IMR-90 (cell line): ENCODE measurements at regions not wholly inside any gene's neighbourhood (a gene's known extent, or its start where the extent isn't known, plus 50 kb on each side); places are given as distances from the start of the nearest gene placed in this dataset.

Source experiments
- MAFK ChIP-seq: IDR thresholded peaks from 2 replicates; pipeline ENCODE4 v1.6.1; 2012; ENCODE audit warnings: low read depth, low read length, improper control_type of control experiment
- POLR2A ChIP-seq: IDR thresholded peaks from 2 replicates; pipeline ENCODE4 v1.6.1; 2012; ENCODE audit warnings: mild to moderate bottlenecking, low read depth, low read length
- RAD21 ChIP-seq: IDR thresholded peaks from 2 replicates; pipeline ENCODE4 v1.6.1; 2012; ENCODE audit warnings: low read length, improper control_type of control experiment
- RCOR1 ChIP-seq: IDR thresholded peaks from 2 replicates; pipeline ENCODE4 v1.6.1; 2012; ENCODE audit warnings: mild to moderate bottlenecking, low read length, improper control_type of control experiment; ENCODE audit not compliant: insufficient replicate concordance
- SMC3 ChIP-seq: fragments of 150-350 bp; IDR thresholded peaks from 2 replicates; pipeline ENCODE4 v1.6.1; 2016; ENCODE audit warnings: low read depth, mild to moderate bottlenecking, antibody characterized with exemption, low read length, moderate library complexity
- TF ChIP-seq, protein P1 (sequence below): conservative IDR thresholded peaks from 2 replicates; pipeline ENCODE4 v1.5.1; 2012; ENCODE audit warnings: mild to moderate bottlenecking, low read depth, low read length, improper control_type of control experiment
- TF ChIP-seq, protein P2 (sequence below): fragments of 150-350 bp; IDR thresholded peaks from 2 replicates; pipeline ENCODE4 v1.6.1; 2017; ENCODE audit warnings: mild to moderate bottlenecking, antibody characterized with exemption, low read length, low read depth

DNA sequence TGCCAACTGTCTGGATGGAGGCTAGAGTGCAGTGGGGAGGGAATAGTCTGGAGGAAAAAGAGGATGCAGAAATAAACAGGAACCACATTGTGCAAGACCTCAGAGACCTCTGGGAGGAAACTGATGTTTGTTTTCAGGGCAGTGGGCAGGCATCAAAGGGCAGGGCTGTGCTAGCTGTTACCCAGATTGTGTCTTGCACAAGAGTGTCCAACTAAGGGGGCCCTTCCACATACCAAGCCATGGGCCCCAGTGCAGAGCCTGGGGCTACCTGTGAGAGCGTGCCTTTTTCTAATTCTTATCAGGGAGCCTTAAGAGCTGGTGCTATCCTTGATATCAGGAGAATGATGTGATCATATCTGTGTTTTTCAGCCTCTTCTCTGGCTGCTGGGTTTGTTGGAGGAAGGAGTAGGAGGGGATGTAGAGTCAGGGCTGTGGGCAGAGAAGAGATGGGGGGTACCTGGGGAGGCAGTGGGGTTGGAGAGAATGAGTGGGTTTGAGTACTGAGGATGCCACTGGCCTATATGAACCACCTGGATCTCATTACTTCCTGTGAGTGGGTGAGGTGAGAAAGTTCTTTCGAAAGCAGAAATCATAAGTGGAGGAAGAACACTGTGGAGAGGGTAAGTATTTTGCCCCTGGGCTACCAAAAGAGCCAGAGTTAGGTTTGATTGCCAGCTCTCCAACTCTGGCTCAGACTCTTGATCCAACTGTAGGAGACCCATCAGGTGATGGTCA is 259.2 kb upstream of the CRY1 start:
- TF ChIP-seq RAD21 (no peak), MAFK (no peak), POLR2A (no peak), RCOR1 (no peak), SMC3 (no peak)
- TF ChIP-seq, protein P1, sequence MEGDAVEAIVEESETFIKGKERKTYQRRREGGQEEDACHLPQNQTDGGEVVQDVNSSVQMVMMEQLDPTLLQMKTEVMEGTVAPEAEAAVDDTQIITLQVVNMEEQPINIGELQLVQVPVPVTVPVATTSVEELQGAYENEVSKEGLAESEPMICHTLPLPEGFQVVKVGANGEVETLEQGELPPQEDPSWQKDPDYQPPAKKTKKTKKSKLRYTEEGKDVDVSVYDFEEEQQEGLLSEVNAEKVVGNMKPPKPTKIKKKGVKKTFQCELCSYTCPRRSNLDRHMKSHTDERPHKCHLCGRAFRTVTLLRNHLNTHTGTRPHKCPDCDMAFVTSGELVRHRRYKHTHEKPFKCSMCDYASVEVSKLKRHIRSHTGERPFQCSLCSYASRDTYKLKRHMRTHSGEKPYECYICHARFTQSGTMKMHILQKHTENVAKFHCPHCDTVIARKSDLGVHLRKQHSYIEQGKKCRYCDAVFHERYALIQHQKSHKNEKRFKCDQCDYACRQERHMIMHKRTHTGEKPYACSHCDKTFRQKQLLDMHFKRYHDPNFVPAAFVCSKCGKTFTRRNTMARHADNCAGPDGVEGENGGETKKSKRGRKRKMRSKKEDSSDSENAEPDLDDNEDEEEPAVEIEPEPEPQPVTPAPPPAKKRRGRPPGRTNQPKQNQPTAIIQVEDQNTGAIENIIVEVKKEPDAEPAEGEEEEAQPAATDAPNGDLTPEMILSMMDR, result no peak
- TF ChIP-seq, protein P2, sequence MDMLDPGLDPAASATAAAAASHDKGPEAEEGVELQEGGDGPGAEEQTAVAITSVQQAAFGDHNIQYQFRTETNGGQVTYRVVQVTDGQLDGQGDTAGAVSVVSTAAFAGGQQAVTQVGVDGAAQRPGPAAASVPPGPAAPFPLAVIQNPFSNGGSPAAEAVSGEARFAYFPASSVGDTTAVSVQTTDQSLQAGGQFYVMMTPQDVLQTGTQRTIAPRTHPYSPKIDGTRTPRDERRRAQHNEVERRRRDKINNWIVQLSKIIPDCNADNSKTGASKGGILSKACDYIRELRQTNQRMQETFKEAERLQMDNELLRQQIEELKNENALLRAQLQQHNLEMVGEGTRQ, result no peak
